ENCODE measurements at regions not wholly inside any gene's neighbourhood (a gene's known extent, or its start where the extent isn't known, plus 50 kb on each side); places are given as distances from the start of the nearest gene placed in this dataset.

DNA sequence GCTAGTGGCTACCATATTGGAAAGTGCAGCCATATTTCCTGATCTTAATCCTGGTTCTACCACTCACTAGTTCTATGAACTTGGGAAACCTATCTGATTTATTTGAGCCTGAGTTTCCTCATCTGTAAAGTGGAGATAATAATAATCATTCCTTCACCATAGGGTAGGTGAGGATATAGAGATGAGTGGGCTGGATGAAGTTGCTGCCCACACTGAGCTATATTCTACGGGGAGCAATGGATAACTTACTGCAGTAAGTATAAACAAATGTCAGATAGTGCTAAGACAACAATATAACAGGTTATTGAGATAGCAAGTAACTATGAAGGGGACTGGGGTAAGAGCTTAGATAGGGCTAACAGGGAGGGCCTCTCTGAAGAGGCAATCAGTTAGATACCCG, 251.5 kb upstream of the ADAMTS9 start:
- no peaks in the 10 kb centered on the region for H4K20me1 ChIP-seq (ENCODE audit: control insufficient read depth, insufficient read depth)
- no peaks in the 10 kb centered on the region for H3K9me3 ChIP-seq (replicated peaks; ENCODE audit: control insufficient read depth, insufficient read depth, low read length)
- no peak for FAIRE-seq
- no peak overlapping the region for H3K4me2 ChIP-seq (ENCODE audit: control insufficient read depth, insufficient read depth)
- POLR2A ChIA-PET: interaction anchor here (0.5 kb wide), 1 partner anchor 47 kb away, joined by 10 read pairs; no protein-coding TSS in a partner anchor
- ATAC-seq: no peak
- no peaks in the 10 kb centered on the region for H3K27me3 ChIP-seq (replicated peaks in 1 of 2; ENCODE audit: control insufficient read depth in 2 of 2, insufficient read depth in 2 of 2, low read length in 1 of 2)
- no peaks in the 10 kb centered on the region for H3K79me2 ChIP-seq (ENCODE audit: control insufficient read depth, insufficient read depth, low read length)
- H2AFZ ChIP-seq (ENCODE audit: control insufficient read depth, low read depth, low read length): no peak overlapping the region
- H3K4me3 ChIP-seq: no peak overlapping the region
- in situ Hi-C loops (cut with MboI): no loop called here
- H3K27ac ChIP-seq (ENCODE audit: control insufficient read depth, insufficient read depth): no peak overlapping the region
- intact Hi-C loops (cut with micrococcal nuclease; ENCODE audit: unreplicated experiment): no loop called here
- 0% methylated on average over 2 of the region's 2 CpGs for WGBS (ENCODE audit: insufficient coverage, insufficient replicate concordance, low lambda C conversion rate, missing lambda C conversion rate)
- H3K4me1 ChIP-seq (ENCODE audit: control insufficient read depth, insufficient read depth, low read length): no peaks in the 10 kb centered on the region
- RAD21 ChIA-PET (ENCODE audit: unreplicated experiment): no interaction called here
- CTCF ChIA-PET: no interaction called here
- no peaks in the 10 kb centered on the region for H3K36me3 ChIP-seq (ENCODE audit: control insufficient read depth in 2 of 2, insufficient read depth in 2 of 2, low read length in 1 of 2)
- SMC1A ChIA-PET (ENCODE audit: uncharacterized antibody, unreplicated experiment): interaction anchor here (0.9 kb wide), 1 partner anchor 12 kb away, joined by 3 read pairs; no protein-coding TSS in a partner anchor
- no peak for TF ChIP-seq BRCA1 (IDR thresholded peaks at IDR 0.05; ENCODE audit: low read depth, low read length)
- no peak for TF ChIP-seq SIN3A (IDR thresholded peaks at IDR 0.05; ENCODE audit: low read depth, low read length)
- no peak for TF ChIP-seq TCF12 (IDR thresholded peaks at IDR 0.05; ENCODE audit: low read depth, low read length)
- TF ChIP-seq CHD1 (IDR thresholded peaks at IDR 0.05; ENCODE audit: low read depth, low read length): no peak
- no TSS peak for BruUV-seq (replicated peaks)
- no peak overlapping the region for H3K9ac ChIP-seq (ENCODE audit: control insufficient read depth, insufficient read depth, low read length)
- DNase-seq (ENCODE audit: low read depth, low spot score): no peak

DNA sequence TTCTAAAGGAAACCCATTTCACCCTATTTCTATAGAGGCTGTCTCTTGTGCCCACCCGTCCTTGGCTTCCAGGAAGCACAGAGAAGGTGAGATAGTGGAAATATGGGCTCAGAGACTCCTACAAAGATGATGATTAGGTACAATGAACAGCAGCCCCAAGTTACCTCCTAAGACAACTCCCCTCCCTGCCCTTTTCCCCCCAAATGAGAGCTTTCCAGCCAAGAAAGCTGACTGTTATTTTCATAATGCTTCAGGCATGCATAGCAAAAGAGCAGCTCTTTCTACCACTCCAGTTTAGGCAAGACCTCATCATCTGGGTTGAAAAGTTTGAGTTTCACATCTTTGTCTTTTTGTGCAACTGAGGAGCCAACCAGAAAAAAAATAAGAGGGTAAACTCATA, 248.8 kb upstream of the ADAMTS9 start:
- no peaks in the 10 kb centered on the region for H3K79me2 ChIP-seq (ENCODE audit: control insufficient read depth, insufficient read depth, low read length)
- H3K9me3 ChIP-seq (replicated peaks; ENCODE audit: control insufficient read depth, insufficient read depth, low read length): no peaks in the 10 kb centered on the region
- no peak overlapping the region for H3K9ac ChIP-seq (ENCODE audit: control insufficient read depth, insufficient read depth, low read length)
- CTCF ChIA-PET: no interaction called here
- H3K27me3 ChIP-seq (replicated peaks in 1 of 2; ENCODE audit: control insufficient read depth in 2 of 2, insufficient read depth in 2 of 2, low read length in 1 of 2): no peaks in the 10 kb centered on the region
- 0% methylated on average over 1 of the region's 1 CpG for WGBS (ENCODE audit: insufficient coverage, insufficient replicate concordance, low lambda C conversion rate, missing lambda C conversion rate)
- no peaks in the 10 kb centered on the region for H4K20me1 ChIP-seq (ENCODE audit: control insufficient read depth, insufficient read depth)
- POLR2A ChIA-PET: no interaction called here
- no peak for ATAC-seq
- no peak for FAIRE-seq
- DNase-seq (ENCODE audit: low read depth, low spot score): no peak
- RAD21 ChIA-PET (ENCODE audit: unreplicated experiment): no interaction called here
- BruUV-seq (replicated peaks): no TSS peak
- TF ChIP-seq NFXL1 (IDR thresholded peaks at IDR 0.05; ENCODE audit: borderline replicate concordance): 0 out of 2 replicates have a peak, but pooled peaks have one; percentile 14
- TF ChIP-seq, protein P1, sequence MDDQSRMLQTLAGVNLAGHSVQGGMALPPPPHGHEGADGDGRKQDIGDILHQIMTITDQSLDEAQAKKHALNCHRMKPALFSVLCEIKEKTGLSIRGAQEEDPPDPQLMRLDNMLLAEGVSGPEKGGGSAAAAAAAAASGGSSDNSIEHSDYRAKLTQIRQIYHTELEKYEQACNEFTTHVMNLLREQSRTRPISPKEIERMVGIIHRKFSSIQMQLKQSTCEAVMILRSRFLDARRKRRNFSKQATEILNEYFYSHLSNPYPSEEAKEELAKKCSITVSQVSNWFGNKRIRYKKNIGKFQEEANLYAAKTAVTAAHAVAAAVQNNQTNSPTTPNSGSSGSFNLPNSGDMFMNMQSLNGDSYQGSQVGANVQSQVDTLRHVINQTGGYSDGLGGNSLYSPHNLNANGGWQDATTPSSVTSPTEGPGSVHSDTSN (IDR thresholded peaks at IDR 0.05; ENCODE audit: insufficient replicate concordance, low read depth, low read length): no peak
- no peak overlapping the region for H2AFZ ChIP-seq (ENCODE audit: control insufficient read depth, low read depth, low read length)
- no peak overlapping the region for H3K4me3 ChIP-seq
- no peaks in the 10 kb centered on the region for H3K4me1 ChIP-seq (ENCODE audit: control insufficient read depth, insufficient read depth, low read length)
- no peak overlapping the region for H3K27ac ChIP-seq (ENCODE audit: control insufficient read depth, insufficient read depth)
- intact Hi-C loops (cut with micrococcal nuclease; ENCODE audit: unreplicated experiment): no loop called here
- SMC1A ChIA-PET (ENCODE audit: uncharacterized antibody, unreplicated experiment): no interaction called here
- H3K36me3 ChIP-seq (ENCODE audit: control insufficient read depth in 2 of 2, insufficient read depth in 2 of 2, low read length in 1 of 2): no peaks in the 10 kb centered on the region
- in situ Hi-C loops (cut with MboI): no loop called here
- no peak overlapping the region for H3K4me2 ChIP-seq (ENCODE audit: control insufficient read depth, insufficient read depth)

Measured in GM12878 (cell line).